ENCODE measurements at regions not wholly inside any gene's neighbourhood (a gene's known extent, or its start where the extent isn't known, plus 50 kb on each side); places are given as distances from the start of the nearest gene placed in this dataset.

- Histone ChIP-seq H3K4me3 (no peak overlapping the region), H3K27ac (no peak overlapping the region), H3K9me3 (no peaks in the 10 kb centered on the region), H3K27me3 (no peaks in the 10 kb centered on the region), H3K4me1 (no peaks in the 10 kb centered on the region), H3K36me3 (no peaks in the 10 kb centered on the region)
- intact Hi-C loops (cut with DNase I): no loop called here
- TF ChIP-seq POLR2AphosphoS5 (IDR thresholded peaks at IDR 0.05; ENCODE audit: insufficient read depth in 1 of 2, low read depth in 1 of 2) (no peak), POLR2A (IDR thresholded peaks at IDR 0.05) (no peak)
- TF ChIP-seq, protein P1, sequence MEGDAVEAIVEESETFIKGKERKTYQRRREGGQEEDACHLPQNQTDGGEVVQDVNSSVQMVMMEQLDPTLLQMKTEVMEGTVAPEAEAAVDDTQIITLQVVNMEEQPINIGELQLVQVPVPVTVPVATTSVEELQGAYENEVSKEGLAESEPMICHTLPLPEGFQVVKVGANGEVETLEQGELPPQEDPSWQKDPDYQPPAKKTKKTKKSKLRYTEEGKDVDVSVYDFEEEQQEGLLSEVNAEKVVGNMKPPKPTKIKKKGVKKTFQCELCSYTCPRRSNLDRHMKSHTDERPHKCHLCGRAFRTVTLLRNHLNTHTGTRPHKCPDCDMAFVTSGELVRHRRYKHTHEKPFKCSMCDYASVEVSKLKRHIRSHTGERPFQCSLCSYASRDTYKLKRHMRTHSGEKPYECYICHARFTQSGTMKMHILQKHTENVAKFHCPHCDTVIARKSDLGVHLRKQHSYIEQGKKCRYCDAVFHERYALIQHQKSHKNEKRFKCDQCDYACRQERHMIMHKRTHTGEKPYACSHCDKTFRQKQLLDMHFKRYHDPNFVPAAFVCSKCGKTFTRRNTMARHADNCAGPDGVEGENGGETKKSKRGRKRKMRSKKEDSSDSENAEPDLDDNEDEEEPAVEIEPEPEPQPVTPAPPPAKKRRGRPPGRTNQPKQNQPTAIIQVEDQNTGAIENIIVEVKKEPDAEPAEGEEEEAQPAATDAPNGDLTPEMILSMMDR (IDR thresholded peaks at IDR 0.05): no peak
- DNase-seq (ENCODE audit: extremely low spot score in 2 of 2): no peak
Measured at GRCh38 chr11:95531116-95531515, 258.5 kb downstream of the FAM76B start.

DNA sequence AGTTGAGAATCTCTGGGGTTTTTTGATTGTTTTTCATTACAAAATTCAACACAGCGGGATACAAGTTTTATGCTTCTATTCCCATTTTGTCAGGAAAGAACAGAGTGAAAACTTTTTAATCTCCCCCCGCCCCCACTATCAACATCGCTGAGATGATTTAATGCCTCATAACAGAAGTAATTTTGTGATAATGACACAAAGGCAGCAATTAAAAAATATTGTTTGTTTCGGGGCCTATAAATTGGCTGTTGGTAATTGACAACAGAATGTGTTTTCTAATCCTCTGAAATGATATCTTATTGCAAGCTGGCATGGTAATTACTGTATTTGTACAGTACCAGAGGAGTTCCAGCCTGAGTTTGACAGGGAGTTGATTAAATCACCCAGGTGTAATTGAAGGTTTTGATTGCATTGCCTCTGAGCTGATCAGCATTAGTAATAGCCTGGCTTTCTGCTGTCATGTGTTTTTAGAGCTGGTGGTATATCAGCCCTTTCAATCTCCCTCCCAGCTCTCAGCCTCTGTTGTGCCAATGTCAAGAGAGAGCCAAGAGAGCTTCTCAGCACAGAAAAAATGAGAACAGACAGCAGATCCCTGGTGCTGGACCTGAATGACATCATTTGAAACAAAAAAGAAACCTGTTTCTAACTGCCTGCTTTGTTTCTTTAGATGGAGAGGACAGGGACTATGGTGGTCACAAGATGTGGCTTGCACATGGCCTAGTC, 265.1 kb downstream of the FAM76B start:
- no peak overlapping the region for H3K27ac ChIP-seq
- no peak for DNase-seq (ENCODE audit: extremely low spot score in 2 of 2)

GRCh38 chr11:95522874-95523273, 266.7 kb downstream of the FAM76B start:
- TF ChIP-seq, protein P1 (IDR thresholded peaks at IDR 0.05): no peak
- no peak for TF ChIP-seq POLR2AphosphoS5 (IDR thresholded peaks at IDR 0.05; ENCODE audit: insufficient read depth in 1 of 2, low read depth in 1 of 2)
- no peak for TF ChIP-seq POLR2A (IDR thresholded peaks at IDR 0.05)
- Histone ChIP-seq H3K36me3 (no peaks in the 10 kb centered on the region), H3K4me3 (no peak overlapping the region), H3K27ac (no peak overlapping the region), H3K4me1 (no peaks in the 10 kb centered on the region), H3K9me3 (no peaks in the 10 kb centered on the region), H3K27me3 (no peaks in the 10 kb centered on the region)
- intact Hi-C loops (cut with DNase I): no loop called here
- DNase-seq (ENCODE audit: extremely low spot score in 2 of 2): no peak

More for the DNA sequence above, 265.1 kb downstream of the FAM76B start:
- no peaks in the 10 kb centered on the region for H3K27me3 ChIP-seq
- H3K36me3 ChIP-seq: no peaks in the 10 kb centered on the region
- no peaks in the 10 kb centered on the region for H3K4me1 ChIP-seq
- H3K9me3 ChIP-seq: no peaks in the 10 kb centered on the region
- intact Hi-C loops (cut with DNase I): no loop called here
- no peak overlapping the region for H3K4me3 ChIP-seq
- TF ChIP-seq POLR2AphosphoS5 (IDR thresholded peaks at IDR 0.05; ENCODE audit: insufficient read depth in 1 of 2, low read depth in 1 of 2): no peak

DNA sequence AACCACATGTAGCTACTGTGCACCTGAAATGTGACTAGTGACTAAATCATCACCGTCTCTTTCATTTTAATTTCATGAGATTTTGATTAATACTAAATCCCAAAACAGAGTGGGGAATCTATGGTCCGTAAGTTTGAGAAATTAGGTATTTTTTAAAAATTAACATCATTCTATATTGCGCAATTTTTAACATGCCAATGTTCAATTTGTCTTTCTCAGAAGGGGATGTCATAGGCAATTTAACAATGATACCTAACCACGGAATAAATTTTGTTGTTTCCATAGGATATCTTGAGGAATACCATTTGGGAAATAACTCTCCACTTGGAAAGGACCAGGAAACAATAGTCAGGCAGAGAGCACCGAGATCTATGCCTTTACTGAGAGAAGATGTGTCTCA, 267.7 kb downstream of the FAM76B start:
- H3K4me1 ChIP-seq: no peaks in the 10 kb centered on the region
- no peaks in the 10 kb centered on the region for H3K9me3 ChIP-seq
- no peaks in the 10 kb centered on the region for H3K27me3 ChIP-seq
- no peaks in the 10 kb centered on the region for H3K36me3 ChIP-seq
- TF ChIP-seq, protein P1 (IDR thresholded peaks at IDR 0.05): no peak
- TF ChIP-seq POLR2A (IDR thresholded peaks at IDR 0.05) (no peak), POLR2AphosphoS5 (IDR thresholded peaks at IDR 0.05; ENCODE audit: insufficient read depth in 1 of 2, low read depth in 1 of 2) (no peak)
- H3K4me3 ChIP-seq: no peak overlapping the region
- no peak overlapping the region for H3K27ac ChIP-seq
- intact Hi-C loops (cut with DNase I): no loop called here
- DNase-seq (ENCODE audit: extremely low spot score in 2 of 2): no peak

- no peaks in the 10 kb centered on the region for H3K36me3 ChIP-seq
- no peak overlapping the region for H3K4me3 ChIP-seq
- intact Hi-C loops (cut with DNase I): no loop called here
- H3K27ac ChIP-seq: no peak overlapping the region
- TF ChIP-seq POLR2AphosphoS5 (IDR thresholded peaks at IDR 0.05; ENCODE audit: insufficient read depth in 1 of 2, low read depth in 1 of 2) (peak in 1 of 2 donors; percentile 82), POLR2A (IDR thresholded peaks at IDR 0.05) (no peak)
- DNase-seq (ENCODE audit: extremely low spot score in 2 of 2): no peak
- H3K27me3 ChIP-seq: no peaks in the 10 kb centered on the region
- no peaks in the 10 kb centered on the region for H3K4me1 ChIP-seq
- H3K9me3 ChIP-seq: no peaks in the 10 kb centered on the region
Measured at GRCh38 chr11:95521133-95521542, 268.4 kb downstream of the FAM76B start.

- TF ChIP-seq POLR2AphosphoS5 (IDR thresholded peaks at IDR 0.05; ENCODE audit: insufficient read depth in 1 of 2, low read depth in 1 of 2) (no peak), POLR2A (IDR thresholded peaks at IDR 0.05) (no peak)
- TF ChIP-seq, protein P1 (IDR thresholded peaks at IDR 0.05): no peak
- H3K27ac ChIP-seq: no peak overlapping the region
- H3K36me3 ChIP-seq: no peaks in the 10 kb centered on the region
- DNase-seq (ENCODE audit: extremely low spot score in 2 of 2): no peak
- H3K9me3 ChIP-seq: no peaks in the 10 kb centered on the region
- peaks cover 1% of the 10 kb centered on the region for H3K4me1 ChIP-seq
- intact Hi-C loops (cut with DNase I): no loop called here
- H3K4me3 ChIP-seq: no peak overlapping the region
- H3K27me3 ChIP-seq: no peaks in the 10 kb centered on the region
Measured at GRCh38 chr11:95520369-95521132, 269.0 kb downstream of the FAM76B start.
